HG02852 (cell line): ENCODE measurements at regions not wholly inside any gene's neighbourhood (a gene's known extent, or its start where the extent isn't known, plus 50 kb on each side); places are given as distances from the start of the nearest gene placed in this dataset.

Experiments
- ATAC-seq: cut with Tn5 transposase; IDR thresholded peaks from one replicate; pipeline ENCODE4 v1.9.1; 2021; ENCODE audit warnings: mild to moderate bottlenecking, moderate library complexity; ENCODE audit not compliant: unreplicated experiment

- ATAC-seq: peak; percentile 87
Measured at GRCh38 chr5:8457187-8458037, 588.5 kb downstream of the MTRR start.

- peak; percentile 18 for ATAC-seq
Measured at GRCh38 chr5:8458038-8458383, 589.1 kb downstream of the MTRR start.

- no peak for ATAC-seq
Measured at GRCh38 chr5:8461543-8461942, 592.6 kb downstream of the MTRR start.

GRCh38 chr5:8462565-8462964, 593.6 kb downstream of the MTRR start:
- ATAC-seq: no peak

- no peak for ATAC-seq
Measured at GRCh38 chr5:8470489-8470888, 601.5 kb downstream of the MTRR start.

- ATAC-seq: no peak
Measured at GRCh38 chr5:8471581-8471980, 602.6 kb downstream of the MTRR start.

GRCh38 chr5:8473016-8473415, 604.1 kb downstream of the MTRR start:
- ATAC-seq: no peak

- ATAC-seq: no peak
Measured at GRCh38 chr5:8473827-8474568, 605.0 kb downstream of the MTRR start.

GRCh38 chr5:8474569-8474930, 605.6 kb downstream of the MTRR start:
- no peak for ATAC-seq

GRCh38 chr5:8478326-8478725, 609.4 kb downstream of the MTRR start:
- ATAC-seq: no peak

GRCh38 chr5:8481007-8481406, 612.1 kb downstream of the MTRR start:
- no peak for ATAC-seq

GRCh38 chr5:8491254-8491653, 622.3 kb downstream of the MTRR start:
- ATAC-seq: no peak

- ATAC-seq: no peak
Measured at GRCh38 chr5:8493176-8493575, 624.2 kb downstream of the MTRR start.

GRCh38 chr5:8500426-8500825, 631.5 kb downstream of the MTRR start:
- ATAC-seq: no peak

GRCh38 chr5:8505196-8505595, 636.2 kb downstream of the MTRR start:
- no peak for ATAC-seq

GRCh38 chr5:8508231-8508630, 639.3 kb downstream of the MTRR start:
- no peak for ATAC-seq

- no peak for ATAC-seq
Measured at GRCh38 chr5:8516356-8516755, 647.4 kb downstream of the MTRR start.

GRCh38 chr5:8517456-8517855, 648.5 kb downstream of the MTRR start:
- ATAC-seq: no peak

- ATAC-seq: no peak
Measured at GRCh38 chr5:8520917-8521316, 652.0 kb downstream of the MTRR start.

GRCh38 chr5:8521991-8522390, 653.0 kb downstream of the MTRR start:
- ATAC-seq: no peak

GRCh38 chr5:8522646-8523045, 653.7 kb downstream of the MTRR start:
- no peak for ATAC-seq

- no peak for ATAC-seq
Measured at GRCh38 chr5:8523501-8523900, 654.6 kb downstream of the MTRR start.
